ENCODE measurements at regions not wholly inside any gene's neighbourhood (a gene's known extent, or its start where the extent isn't known, plus 50 kb on each side); places are given as distances from the start of the nearest gene placed in this dataset.
"Not testable (repeated sequence)": the region's sequence is repeated elsewhere in the genome, so short reads cannot be mapped to it uniquely, and the experiment has no call there.

DNA sequence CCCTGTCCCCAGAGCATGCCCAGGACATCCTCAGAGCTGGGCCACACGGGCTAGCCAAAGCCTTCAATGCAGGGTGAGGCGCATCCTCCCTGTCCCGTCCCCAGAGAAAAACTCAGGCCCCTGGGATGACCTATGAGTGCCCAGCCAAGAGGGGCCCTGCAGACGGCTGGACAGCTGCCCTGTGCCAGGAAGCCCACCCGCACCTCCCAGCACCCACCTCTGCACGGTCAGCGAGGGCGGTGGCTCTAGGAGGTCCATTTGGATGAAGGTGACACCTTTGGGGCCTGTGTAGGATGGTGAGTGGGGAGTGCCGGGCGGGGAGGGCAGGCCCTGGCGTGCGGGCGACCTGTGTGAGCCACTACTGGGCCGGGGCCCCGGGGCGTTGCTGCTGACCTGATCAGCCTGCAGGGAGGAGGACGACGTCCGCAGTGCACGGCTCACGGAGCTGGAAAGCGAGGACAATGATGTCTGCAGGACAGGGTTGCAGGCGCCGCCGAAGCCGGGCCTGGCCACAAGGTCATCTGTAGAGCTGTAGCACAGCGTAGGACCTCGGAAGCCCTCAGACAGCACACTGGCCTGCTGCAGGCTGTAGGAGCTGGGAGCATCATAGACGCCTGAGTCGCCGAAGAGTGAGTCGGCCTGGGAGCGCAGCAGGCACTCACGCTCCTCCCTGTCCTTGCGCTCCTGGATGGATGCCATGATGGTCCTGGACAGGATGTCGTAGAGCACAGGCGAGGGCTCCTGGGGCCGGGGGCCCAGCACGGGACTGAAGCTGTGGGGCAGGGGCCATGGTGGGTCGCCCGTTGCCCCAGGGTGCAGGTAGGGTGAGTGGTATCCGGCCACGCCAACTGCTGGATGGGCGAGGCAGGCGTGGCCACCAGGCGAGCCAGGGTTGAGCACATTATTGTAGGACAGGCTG is 180.5 kb downstream of the IGLL1 start:
- in situ Hi-C loops (cut with MboI; ENCODE audit: low sequenced_read_pairs), result loop anchor here (5.0 kb wide), 1 partner anchor 97 kb away; no protein-coding TSS in a partner anchor
- H3K36me3 ChIP-seq (replicated peaks), result no peaks in the 10 kb centered on the region
- no peak for DNase-seq (ENCODE audit: low spot score in 2 of 2)
- peaks cover 7% of the 10 kb centered on the region; the same call in 1 of the 2 replicates for H3K4me1 ChIP-seq
- H3K9me3 ChIP-seq, result no peaks in the 10 kb centered on the region
- H3K4me3 ChIP-seq, result no peak overlapping the region
- H3K27me3 ChIP-seq (ENCODE audit: low read depth), result no peaks in the 10 kb centered on the region

DNA sequence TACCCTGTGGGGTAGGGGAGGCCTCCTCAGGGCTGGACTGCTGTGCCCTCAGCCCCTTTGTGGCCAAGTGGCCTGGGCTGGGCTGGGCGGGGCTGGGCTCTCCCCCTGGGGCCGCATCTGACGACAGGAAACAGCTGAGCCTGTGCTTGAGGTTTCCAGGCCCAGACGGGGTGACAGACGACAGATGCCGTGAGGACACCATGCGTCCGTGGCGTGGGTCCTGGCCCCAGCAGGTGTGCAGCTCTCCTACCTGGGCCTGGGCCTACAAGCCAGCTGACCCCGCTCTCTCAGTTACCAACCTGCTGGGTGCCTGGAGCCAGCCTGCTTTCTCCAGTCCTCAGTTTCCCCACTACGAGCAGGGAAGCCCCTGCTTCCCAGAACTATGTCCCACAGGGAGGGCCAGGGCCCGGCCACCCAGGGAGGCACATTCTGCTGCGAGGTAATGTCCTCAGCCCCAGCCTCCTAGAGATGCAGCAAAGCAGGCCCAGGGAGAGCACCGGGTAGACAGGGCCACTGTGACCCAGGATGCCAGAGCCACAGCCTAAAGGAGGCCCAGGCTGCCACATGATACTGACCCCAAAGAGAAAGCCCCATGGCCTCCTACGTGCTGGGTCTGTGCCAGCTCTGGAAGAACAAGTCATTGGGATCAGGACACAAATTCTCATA is 181.3 kb downstream of the IGLL1 start:
- no peaks in the 10 kb centered on the region for H3K27me3 ChIP-seq (ENCODE audit: low read depth)
- in situ Hi-C loops (cut with MboI; ENCODE audit: low sequenced_read_pairs), result loop anchor here (5.0 kb wide), 1 partner anchor 97 kb away; no protein-coding TSS in a partner anchor
- no peak for DNase-seq (ENCODE audit: low spot score in 2 of 2)
- no peaks in the 10 kb centered on the region for H3K9me3 ChIP-seq
- H3K36me3 ChIP-seq (replicated peaks), result no peaks in the 10 kb centered on the region
- H3K4me1 ChIP-seq, result peaks cover 7% of the 10 kb centered on the region; the same call in 1 of the 2 replicates
- H3K4me3 ChIP-seq, result no peak overlapping the region

DNA sequence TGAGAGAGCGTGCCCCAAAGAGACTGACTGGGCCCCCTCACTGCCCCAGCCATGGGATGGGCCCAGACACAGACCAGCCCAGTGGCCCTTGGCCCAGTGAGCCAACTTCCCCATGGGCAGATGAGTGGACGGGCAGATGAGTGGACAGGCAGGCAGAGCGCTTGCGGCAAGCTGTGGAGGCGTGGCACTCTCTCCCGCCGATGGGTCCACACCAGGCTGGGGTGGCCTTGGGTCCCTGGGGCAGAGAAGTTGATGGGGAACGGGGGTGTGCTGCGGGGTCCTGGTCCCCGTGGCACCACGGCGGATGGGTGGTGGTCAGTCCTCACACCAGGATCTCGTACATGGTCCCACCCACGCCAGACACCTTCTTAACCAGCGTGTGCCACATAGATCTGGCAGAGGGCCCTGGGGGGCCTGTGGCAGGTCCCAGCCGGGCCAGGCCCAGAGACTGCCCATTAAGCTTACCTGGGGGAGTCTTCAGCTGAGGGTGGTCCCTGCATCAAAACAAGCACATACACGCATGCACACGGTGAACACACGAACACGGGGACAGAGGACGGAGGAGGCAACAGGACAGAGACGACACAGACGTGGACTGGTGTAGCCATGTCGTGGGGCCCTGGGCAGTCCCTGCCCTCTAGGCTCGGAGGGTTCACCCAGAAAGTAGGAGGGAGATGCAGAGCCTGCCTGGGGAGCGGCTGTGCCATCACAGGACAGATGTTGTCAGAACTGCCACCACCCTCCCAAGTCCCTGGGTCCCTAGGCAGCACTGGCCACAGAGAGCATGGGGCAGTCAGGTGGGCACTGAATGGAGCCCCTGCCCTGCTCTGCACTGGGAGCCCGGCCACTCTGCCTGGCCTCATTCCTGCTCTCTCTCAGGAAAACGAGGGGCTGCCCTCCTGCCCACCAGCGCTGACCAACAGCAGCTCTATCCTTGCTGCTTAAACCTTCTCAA is 182.2 kb downstream of the IGLL1 start:
- DNase-seq (ENCODE audit: low spot score in 2 of 2), result no peak
- H3K36me3 ChIP-seq (replicated peaks), result no peaks in the 10 kb centered on the region
- H3K4me1 ChIP-seq, result peaks cover 5% of the 10 kb centered on the region; the same call in 1 of the 2 replicates
- in situ Hi-C loops (cut with MboI; ENCODE audit: low sequenced_read_pairs), result loop anchor here (5.0 kb wide), 1 partner anchor 96 kb away; no protein-coding TSS in a partner anchor
- H3K9me3 ChIP-seq, result no peaks in the 10 kb centered on the region
- no peak overlapping the region for H3K4me3 ChIP-seq
- no peaks in the 10 kb centered on the region for H3K27me3 ChIP-seq (ENCODE audit: low read depth)

DNA sequence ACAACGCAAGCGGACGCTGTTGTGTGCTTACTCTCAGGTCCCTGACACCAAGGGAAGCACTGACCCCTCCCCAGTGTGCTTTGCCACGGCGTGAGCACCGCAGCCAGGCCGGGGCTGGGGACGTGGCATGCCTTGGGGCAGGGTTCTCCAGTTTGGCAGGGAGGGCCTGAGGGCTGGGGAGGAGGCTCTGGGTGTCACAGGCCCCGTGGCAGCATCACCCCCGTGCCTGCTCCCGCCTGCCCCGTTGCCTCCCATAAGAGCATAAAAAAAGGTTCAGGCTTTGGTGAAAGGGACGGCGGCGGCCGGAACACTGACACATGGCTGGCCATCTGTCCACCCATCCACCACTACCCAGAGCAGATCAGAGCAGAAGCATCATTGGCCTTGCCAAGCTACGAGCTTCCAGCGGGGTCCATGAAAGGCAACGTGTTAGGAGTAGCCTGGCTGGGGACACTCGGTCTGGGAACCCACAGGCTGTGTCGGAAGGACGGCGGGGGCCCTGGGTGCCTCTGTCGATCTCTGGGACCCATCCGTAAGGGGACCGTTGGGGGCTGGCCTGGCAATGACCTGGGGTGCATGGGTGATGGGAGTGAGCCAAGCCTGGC is 183.0 kb downstream of the IGLL1 start:
- Histone ChIP-seq H3K36me3 (replicated peaks) (no peaks in the 10 kb centered on the region), H3K9me3 (no peaks in the 10 kb centered on the region), H3K27me3 (ENCODE audit: low read depth) (no peaks in the 10 kb centered on the region), H3K4me3 (no peak overlapping the region), H3K4me1 (0 out of 2 replicates have a peak, but pooled peaks cover under 1% of the 10 kb centered on the region)
- in situ Hi-C loops (cut with MboI; ENCODE audit: low sequenced_read_pairs), result loop anchor here (5.0 kb wide), 1 partner anchor 95 kb away; no protein-coding TSS in a partner anchor
- DNase-seq (ENCODE audit: low spot score in 2 of 2), result no peak

DNA sequence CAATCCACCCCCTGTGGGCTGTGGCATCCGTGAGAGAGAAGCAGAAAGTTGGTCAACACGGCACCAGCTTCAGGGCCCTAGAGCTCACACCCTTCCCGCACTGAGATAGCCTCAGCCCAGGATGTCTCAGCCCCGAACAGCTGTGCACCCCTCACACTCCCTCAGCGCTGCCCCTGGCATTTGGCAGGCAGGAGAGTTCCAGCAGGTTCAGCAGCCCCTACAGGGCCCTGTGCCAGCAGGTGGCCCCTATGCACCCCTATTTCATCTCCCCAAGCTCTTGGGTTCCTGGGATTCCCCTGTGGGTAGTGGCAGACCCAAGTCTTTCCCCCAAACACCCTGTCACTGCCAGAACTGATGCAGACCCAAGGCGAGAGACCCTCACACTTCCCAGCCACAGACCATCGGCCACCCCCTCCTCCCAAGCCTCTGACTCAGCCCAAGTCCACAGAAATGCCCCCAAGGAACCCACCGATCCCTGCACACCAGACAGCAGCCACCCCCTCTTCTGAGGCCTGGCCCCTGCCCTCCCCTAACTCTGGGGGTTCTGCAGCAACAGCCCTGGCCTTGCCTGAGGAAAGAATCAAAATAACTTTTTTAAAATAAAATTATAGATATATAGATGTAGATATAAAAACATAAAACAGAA is 183.6 kb downstream of the IGLL1 start:
- no peak for DNase-seq (ENCODE audit: low spot score in 2 of 2)
- H3K4me3 ChIP-seq, result no peak overlapping the region
- no peaks in the 10 kb centered on the region for H3K27me3 ChIP-seq (ENCODE audit: low read depth)
- in situ Hi-C loops (cut with MboI; ENCODE audit: low sequenced_read_pairs), result loop anchor here (5.0 kb wide), 1 partner anchor 94 kb away; no protein-coding TSS in a partner anchor
- H3K9me3 ChIP-seq, result no peaks in the 10 kb centered on the region
- H3K4me1 ChIP-seq, result no peaks in the 10 kb centered on the region
- no peaks in the 10 kb centered on the region for H3K36me3 ChIP-seq (replicated peaks)

DNA sequence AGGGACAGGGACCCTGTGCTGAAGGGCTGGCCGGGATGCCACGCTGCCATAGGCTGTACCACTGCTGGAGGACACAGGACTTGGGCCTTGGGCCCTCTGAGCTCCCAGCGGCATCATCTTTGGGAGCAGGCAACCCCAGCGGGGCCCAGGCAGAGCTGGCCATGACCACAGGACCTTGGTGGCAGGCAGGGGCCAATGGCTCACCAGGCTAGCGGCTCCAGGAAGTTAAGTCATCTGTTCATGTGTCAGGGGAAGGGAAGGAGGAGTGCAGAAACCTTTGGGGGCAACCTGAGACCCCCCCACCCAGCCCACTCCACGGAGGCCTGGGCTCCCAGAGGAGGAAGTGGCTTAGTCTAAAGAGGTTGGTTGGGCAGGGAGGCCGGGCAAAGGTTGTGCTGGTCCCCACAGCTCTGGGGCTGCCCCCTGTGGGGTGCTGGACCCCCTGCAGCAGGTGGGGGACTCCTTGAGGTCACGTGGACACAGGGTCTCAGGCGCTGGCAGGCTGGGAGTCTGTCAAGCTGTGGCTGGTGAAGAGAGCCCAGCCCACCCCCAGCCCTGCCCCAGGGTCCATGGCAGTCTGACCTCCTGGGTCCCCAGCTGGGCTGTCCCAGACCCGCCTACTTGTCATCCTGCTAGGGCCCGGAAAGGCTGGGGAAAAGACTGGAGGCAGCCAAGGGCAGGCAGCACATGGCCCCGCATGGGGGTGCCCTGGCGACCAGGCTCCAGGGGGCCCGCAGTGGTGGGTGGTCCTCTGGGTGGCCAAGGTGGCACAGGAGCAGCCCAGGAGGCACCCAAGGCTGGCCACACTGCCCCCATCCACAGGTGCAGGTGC is 184.3 kb downstream of the IGLL1 start:
- DNase-seq (ENCODE audit: low spot score in 2 of 2), result peak in 1 of 2 experiments; percentile 4
- Histone ChIP-seq H3K36me3 (replicated peaks) (no peaks in the 10 kb centered on the region), H3K4me3 (no peak overlapping the region), H3K27me3 (ENCODE audit: low read depth) (no peaks in the 10 kb centered on the region), H3K4me1 (no peaks in the 10 kb centered on the region), H3K9me3 (no peaks in the 10 kb centered on the region)
- in situ Hi-C loops (cut with MboI; ENCODE audit: low sequenced_read_pairs), result loop anchor here (5.0 kb wide), 1 partner anchor 93 kb away; no protein-coding TSS in a partner anchor

DNA sequence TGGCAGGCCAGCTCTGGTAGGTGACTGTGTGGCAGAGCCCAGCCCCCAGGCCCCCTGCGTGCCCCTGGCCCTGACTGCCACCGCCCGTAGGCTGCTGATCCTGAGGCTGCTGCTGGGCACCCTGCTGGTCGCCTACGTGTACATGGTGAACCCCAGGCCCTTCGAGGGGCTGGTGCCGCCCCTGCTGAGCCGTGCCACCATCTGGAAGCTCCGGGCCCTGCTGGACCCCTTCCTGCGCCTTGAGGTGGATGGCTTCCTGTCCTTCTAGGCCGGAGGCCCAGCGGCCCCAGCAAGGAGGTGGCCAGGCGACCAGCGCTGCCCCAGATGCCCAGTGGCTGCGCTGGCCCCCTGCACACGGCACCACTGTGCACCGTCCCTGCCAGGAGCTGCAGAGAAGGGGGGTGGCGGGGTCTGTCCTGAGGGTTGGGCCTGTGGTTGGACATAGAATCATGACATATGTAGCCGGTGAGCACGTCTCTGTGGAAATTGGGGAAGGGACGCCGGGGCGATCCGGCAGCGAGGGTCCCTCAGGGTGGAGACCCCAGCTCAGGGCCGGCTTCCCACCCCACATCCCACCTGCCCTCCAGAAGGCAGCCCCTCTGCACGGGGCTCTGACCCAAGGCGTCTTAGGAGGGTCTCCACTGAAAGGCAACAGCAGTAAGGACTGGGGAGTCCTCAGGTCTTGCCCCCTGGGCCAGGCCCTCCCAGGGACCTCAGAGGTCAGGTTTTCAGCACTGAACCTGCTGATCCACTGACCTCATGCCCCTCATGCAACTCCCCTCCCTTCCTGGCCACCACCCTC is 185.4 kb downstream of the IGLL1 start:
- Histone ChIP-seq H3K4me3 (no peak overlapping the region), H3K27me3 (ENCODE audit: low read depth) (no peaks in the 10 kb centered on the region), H3K9me3 (no peaks in the 10 kb centered on the region), H3K4me1 (no peaks in the 10 kb centered on the region), H3K36me3 (replicated peaks) (no peaks in the 10 kb centered on the region)
- peak in 1 of 2 experiments; percentile 5 for DNase-seq (ENCODE audit: low spot score in 2 of 2)
- in situ Hi-C loops (cut with MboI; ENCODE audit: low sequenced_read_pairs), result loop anchor here (5.0 kb wide), 1 partner anchor 92 kb away; no protein-coding TSS in a partner anchor

DNA sequence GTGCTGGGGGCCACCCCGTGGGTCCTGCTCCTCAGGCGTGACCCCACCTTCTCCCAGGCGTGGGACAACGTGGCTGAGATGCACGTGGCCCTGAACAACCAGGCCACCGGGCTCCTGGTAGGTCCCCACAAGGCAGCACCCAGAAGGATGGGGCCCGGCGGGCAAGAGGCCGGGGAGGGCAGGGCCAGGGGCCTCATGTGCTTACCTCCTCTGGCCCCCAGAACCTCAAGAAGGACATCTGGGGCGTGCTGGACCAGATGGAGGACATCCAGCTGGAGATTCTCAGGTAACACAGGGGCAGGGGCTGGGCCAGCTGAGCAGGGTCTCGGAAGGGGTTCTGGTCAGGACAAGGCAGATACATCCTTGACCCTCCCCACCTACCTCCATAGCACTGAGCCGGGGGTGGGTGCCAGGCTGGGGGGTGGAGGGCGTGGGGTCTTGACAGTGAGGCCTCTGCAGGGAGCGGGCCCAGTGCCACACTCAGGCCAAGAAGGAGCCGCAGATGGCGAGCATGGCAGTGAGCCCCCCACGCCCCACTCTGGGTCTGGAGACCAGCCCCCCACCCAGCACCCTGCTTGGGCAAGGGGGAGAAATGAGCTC is 186.3 kb downstream of the IGLL1 start:
- no peak overlapping the region for H3K4me3 ChIP-seq
- DNase-seq (ENCODE audit: low spot score in 2 of 2), result peak in 1 of 2 experiments; percentile 7
- no peaks in the 10 kb centered on the region for H3K36me3 ChIP-seq (replicated peaks)
- no peaks in the 10 kb centered on the region for H3K9me3 ChIP-seq
- H3K4me1 ChIP-seq, result no peaks in the 10 kb centered on the region
- H3K27me3 ChIP-seq (ENCODE audit: low read depth), result no peaks in the 10 kb centered on the region
- in situ Hi-C loops (cut with MboI; ENCODE audit: low sequenced_read_pairs), result no loop called here

DNA sequence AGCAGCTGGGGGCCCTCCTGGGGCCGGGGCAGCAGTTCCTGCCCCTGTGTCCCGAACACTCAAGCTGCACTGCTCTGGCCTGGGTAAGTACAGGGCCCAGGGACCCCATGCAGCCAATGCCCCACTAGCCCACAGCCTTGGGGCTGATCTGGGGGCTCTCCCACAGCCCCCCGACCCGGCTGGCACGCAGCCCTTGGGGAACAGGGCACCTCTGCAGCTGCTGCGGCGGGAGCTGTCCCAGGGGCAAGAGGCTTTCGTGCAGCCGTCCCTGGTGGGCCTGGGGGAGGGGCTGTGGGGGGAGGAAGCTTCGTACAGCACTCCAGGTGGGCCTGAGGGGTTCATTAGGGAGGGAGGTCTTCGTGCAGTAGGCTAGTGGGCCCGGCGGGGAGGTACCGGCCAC is 186.9 kb downstream of the IGLL1 start:
- DNase-seq (ENCODE audit: low spot score in 2 of 2); H3K4me3 ChIP-seq; H3K4me1 ChIP-seq; H3K36me3 ChIP-seq (replicated peaks); H3K27me3 ChIP-seq (ENCODE audit: low read depth); in situ Hi-C loops (cut with MboI; ENCODE audit: low sequenced_read_pairs); H3K9me3 ChIP-seq: not testable (repeated sequence)

DNA sequence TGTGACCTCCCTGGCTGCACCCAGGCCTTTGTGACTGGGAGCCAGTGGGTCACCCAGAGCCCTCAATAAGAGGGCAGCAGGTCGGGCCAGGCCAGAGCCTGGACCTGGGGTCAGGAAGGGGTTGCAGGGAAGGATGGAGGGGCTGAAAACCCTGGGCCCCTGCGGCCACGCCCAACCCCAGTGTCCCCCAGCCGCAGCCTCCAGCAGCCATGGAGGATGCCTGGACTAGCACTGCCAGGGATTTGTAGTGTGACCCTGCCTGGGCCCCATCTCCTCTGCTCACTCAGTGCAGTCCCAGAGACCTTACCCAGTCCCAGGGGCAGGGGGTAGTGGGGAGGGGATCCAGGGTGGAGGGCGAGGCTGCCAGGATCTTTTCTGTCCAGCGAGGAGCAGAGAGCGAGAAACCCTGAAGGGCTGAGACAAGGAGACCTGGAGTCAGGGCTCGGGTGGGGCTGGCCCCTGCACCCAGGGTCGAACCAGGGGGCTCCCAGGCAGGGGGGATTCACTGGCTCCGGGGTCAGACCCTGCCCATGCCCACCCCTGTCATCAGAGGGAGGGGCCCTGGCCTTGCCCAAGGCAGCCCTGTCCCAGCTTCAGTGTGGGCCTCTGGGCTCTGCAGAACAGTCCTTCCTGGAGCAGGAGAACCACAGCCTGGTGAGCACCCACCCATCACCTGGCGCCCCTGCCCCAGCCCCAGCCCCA is 187.5 kb downstream of the IGLL1 start:
- in situ Hi-C loops (cut with MboI; ENCODE audit: low sequenced_read_pairs), result no loop called here
- Histone ChIP-seq H3K27me3 (ENCODE audit: low read depth) (no peaks in the 10 kb centered on the region), H3K4me3 (no peak overlapping the region), H3K9me3 (no peaks in the 10 kb centered on the region), H3K36me3 (replicated peaks) (no peaks in the 10 kb centered on the region), H3K4me1 (no peaks in the 10 kb centered on the region)
- DNase-seq (ENCODE audit: low spot score in 2 of 2), result no peak

All from HAP-1 (cell line).